GM20431 (cell line): ENCODE measurements at regions not wholly inside any gene's neighbourhood (a gene's known extent, or its start where the extent isn't known, plus 50 kb on each side); places are given as distances from the start of the nearest gene placed in this dataset.

Experiments
- in situ Hi-C: fragments of 300-500 bp; cut with MseI, MboI; formaldehyde crosslinking; loops from one replicate; pipeline ENCODE4 v1.15.0; 2020; ENCODE audit warnings: low sequenced_read_pairs; ENCODE audit not compliant: unreplicated experiment

DNA sequence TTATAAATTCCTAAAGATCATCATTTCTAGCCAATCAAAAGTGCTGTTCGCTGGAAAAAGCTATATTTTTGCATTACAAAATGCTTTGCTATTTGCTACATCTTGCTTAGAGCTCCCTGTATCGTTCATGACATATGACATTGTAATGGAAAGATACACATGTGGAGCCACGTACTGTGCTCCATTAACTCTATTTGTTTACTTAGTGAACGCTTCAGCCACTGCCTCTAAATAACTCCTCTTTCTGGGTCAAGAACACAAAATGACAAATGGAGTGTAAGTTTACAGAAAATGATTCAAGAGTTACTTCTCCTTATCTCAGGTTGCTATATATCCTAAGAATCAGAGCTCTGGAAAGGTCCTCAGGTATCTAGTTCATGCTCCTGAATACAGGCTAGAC lies 329.1 kb upstream of the SMIM31 start:
- in situ Hi-C loops = no loop called here

DNA sequence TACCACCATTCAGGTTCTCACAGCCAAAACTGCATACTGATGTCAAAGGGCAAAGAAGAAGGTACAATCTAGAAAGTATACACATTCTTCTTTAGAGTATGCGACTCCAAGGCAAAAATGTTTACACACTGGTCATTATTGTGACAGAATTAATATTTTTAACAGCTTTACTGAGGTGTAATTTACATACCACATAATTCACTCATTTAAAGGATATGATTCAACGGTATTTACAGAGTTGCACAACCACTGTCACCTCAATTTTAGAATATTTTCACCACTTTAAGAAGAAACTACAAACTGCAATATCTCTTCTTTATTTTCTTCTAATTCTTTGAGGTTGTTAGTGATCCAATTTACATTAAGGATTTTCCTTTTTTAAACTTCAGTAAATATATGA lies 325.4 kb upstream of the SMIM31 start:
- in situ Hi-C loops = no loop called here

DNA sequence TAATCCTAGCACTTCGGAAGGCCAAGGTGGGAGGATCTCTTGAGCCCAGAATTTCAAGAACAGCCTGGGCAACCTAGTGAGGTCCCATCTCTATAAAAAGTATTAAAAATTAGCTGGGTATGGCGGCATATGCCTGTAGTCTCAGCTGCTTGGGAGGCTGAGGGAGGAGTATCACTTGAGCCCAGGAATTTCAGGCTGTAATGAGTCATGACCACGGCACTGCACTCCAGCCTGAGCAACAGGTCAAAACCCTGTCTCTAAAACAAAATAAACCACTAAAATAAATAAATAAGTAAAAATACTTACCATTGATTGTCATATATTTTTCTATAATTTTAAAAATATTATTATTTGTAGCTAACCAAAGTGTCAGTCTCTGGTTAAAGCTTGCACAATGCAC lies 315.6 kb upstream of the SMIM31 start:
- in situ Hi-C loops = no loop called here

DNA sequence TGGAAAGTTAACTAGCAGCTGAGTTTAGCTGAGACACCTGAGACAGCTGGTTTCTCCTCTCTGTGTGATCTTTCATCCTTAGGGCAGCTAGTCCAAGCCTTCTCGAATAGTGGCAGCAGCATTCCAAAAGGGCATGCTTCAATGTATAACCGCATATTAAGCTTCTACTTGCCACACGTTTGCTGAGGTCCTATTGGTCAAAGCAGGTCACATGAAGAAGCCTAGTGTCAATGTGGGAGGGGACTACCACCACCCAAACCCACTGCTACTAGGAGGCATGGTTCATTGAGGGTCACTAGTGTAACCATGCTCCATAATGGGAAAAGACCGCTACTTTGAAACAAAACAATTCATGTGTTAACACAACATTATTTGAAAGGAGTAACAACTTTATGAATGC lies 314.9 kb upstream of the SMIM31 start:
- in situ Hi-C loops = no loop called here

DNA sequence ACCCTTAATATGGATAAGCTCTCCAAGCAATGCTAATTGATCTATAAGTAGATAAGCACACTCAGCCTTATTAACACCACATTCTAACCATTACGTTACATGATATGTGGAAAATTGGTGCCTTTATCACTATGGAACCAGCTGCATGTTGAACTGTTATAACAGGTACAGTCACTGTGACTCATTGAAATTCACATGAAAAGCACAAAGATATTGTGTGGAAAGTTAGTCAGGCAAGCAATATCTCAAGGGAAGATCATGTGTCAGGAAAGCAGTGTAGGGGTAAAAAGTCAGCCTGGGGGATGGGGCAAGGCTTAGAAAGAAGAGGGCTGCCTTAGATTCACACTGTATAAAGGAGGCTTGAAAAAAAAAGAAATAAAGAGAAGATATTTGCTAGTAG lies 313.7 kb upstream of the SMIM31 start:
- in situ Hi-C loops = no loop called here

DNA sequence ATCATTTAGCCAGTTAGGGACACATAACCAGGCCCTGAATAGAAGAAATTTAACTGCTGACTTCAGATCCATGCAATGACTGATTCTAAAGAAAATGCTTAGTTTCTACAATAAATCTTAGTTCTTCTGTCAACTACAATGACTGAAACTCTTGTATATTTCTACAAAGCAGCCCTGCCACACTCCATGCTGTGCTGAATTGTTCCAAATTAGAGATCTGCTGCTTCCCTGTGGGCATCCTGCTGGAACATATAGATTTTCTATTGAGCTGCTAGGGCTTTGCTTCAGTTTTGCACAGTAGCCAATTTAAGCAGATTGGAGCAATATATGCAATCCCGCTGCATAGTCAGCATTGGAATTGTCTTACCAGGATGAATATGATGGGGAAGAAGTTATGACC lies 312.8 kb upstream of the SMIM31 start:
- in situ Hi-C loops = no loop called here

DNA sequence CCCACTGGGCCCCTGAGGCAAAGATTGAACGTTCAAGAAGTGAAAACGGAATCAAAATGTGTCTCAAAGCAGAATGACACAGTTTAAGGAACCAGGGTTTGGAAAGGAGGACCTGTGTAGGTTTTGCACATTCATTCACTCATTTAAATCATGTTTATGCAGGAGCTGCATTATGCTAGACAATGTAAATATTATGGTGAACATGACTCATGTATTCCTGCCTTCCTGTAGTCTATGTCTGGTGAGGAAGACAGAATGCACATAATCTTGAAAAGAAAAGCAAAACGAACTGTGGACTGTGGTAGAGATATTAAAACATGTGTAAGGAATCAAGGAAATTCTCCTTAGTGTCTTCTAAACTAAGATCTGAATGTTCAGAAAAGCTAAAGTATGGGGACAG lies 311.8 kb upstream of the SMIM31 start:
- in situ Hi-C loops = no loop called here

DNA sequence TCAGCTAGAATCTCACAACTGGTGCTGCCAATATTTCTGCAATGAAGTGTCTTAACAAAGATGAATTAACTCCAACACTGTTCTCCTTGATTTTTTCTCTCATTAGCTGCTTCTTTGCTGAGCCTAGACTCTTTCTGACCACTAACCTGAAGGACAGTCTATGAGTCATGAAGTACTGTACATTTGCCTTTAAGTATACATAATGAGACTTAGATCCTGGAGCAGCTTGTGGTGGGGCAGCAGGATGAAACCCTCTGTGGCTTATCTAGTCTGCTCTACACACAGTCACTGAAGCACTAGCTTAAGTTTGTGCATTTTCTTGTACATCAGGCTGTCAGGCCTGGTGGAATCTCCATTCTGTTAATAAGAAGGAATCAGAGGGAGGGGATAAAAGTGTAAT lies 307.4 kb upstream of the SMIM31 start:
- in situ Hi-C loops = no loop called here

DNA sequence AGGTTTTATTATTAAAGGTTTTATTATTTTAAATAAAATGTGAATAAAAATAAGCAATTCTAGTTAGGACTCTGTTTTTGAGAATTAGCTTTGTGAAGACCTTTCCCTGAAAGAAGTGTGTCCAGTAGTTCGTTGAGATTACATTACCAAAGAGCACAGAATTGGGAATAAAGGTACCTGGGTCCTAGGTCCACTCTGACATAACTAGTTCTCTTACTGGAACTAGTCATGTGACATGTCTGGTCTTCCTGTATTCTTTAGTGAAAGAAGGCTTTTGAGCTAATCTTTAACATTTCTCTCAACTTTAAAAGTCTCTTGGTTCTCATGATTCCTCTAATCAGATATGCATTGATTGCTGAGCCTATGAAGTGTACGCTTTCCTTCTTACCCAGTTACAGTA lies 292.0 kb upstream of the SMIM31 start:
- in situ Hi-C loops = no loop called here

DNA sequence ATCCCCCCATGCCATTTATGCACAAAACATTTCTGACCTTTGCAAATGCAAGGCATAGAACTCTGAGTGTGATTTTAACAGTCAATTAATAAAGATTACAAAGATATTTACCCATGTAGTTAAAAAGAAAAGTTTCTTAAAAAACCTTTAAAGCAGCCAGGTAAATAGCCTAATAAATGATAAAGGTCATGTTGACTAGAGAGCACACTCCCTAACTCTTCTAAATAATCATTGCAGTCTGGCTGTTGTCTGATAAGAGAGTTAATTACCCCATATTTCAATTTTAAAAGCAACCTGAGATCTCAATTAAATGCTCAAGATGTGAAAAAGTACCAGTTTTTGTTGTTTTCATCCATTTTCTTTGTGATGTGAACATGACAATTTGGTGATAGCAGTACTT lies 291.5 kb upstream of the SMIM31 start:
- in situ Hi-C loops = no loop called here

DNA sequence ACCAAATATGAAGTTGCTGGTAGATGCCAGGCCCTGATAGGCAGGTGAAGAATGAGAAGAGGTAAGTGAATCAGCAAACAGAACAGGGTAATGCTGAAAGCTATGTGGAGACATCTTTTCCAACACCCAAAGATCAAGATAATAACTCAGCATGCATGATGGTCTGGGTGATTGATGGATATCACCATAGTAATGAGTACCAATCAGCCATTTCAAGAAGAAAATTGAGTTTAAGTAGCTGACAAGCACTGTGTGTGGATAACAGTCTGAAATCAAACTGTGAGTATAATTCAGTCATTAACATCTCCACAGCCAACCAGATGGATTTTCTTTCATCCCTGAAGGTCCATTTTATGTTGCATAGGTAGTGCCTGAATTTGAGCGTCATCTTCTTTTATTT lies 289.6 kb upstream of the SMIM31 start:
- in situ Hi-C loops = no loop called here

DNA sequence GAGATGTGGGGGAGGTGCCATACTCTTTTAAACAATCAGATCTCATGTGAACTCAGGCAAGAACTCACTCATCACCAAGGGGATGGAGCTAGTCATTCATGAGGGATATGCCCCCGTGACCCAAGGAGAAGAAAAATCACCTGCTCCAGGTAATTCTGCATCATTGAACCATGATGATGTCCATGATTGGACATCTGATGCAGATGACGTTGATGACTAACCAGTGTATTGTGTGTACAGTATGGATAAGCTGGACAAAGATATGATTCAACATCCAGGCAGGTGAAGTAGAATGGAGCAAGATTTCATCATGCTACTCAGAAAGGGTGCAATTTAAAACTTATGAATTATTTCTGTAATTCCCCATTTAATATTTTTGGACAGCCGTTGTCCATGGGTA lies 286.4 kb upstream of the SMIM31 start:
- in situ Hi-C loops = no loop called here

DNA sequence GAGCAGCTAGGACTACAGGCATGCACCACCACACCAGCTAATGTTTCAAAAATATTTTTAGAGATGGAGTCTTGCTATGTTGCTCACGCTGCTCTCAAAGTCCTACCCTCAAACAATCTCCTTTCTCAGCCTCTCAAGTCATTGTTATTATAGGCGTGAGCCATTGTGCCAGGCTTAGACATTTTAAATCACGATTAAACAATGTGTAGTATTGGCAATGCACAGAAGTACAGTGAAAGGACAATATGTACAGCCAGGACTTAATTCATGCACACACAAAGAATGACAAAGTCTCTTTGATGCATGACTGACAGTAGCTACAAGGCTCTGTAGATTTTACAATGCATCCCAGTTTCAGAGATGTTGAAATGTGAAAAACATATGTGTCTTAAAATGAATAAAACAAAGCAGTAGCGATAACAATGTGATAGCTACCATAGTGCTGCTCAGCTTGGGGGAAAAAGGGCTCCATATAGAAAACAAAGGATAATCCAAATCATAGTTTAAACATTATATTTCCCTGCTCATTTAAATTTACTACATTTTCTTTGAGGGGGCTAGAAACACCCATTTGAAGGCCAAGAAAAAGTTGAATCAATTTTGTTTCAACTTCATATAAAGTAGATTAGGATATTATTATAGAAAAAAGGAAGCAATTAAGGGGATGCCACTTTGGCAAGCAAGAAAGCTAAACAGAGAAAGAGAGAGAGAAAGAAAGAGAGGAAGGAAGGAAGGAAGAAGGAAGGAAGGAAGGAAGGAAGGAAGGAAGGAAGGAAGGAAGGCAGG lies 272.4 kb upstream of the SMIM31 start:
- in situ Hi-C loops = no loop called here

DNA sequence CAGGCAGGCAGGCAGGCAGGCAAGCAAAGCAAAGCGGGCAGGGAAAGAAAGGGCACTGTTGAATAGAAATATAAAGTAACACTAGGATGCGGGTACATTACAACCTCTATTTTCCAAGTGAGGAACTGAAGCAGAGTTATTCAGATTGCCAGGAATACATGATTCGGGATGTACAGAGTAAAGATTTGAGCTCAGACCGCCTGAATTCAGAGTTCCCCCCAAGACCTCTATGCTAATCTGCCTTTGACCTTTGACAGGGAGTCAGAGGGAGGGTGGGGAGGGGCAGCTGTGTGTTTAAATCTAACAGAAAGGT lies 271.9 kb upstream of the SMIM31 start:
- in situ Hi-C loops = no loop called here

DNA sequence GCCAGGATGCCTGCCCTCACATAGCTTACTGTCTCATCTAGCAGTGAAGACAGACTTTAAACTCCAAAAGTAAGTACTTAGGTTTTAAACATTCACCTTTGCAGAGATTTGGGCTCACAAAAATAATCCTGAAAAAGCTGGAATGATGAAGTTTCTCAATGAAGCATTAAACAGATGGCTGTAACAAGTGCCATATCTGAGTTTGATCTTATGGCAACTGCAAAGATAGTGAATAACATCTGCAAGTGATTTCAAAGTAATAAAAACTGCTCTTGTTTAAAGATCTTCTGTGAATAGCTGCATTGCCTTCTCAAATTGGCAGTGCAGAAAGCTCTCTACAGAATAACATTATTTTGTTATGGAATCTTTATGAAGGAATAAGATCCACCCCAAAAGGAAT lies 271.2 kb upstream of the SMIM31 start:
- in situ Hi-C loops = no loop called here

DNA sequence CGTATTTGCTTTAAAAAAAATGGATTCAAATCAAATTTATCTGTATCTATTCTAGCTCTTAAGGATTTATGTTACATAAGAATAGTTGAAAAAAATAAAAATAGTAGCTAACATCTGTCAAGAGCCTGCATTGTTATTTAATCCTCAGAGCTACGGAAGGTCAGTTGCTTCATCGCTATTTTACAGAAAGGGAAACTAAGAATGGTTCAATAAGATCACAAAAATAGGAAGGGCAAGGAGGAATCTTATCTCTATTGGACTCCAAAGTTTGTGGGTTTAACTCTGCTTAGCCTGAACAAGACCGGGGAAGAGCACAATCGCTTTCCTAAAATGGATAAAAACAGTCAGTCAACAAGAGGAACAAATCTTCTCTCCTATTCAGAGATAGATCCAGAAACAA lies 270.2 kb upstream of the SMIM31 start:
- in situ Hi-C loops = no loop called here

DNA sequence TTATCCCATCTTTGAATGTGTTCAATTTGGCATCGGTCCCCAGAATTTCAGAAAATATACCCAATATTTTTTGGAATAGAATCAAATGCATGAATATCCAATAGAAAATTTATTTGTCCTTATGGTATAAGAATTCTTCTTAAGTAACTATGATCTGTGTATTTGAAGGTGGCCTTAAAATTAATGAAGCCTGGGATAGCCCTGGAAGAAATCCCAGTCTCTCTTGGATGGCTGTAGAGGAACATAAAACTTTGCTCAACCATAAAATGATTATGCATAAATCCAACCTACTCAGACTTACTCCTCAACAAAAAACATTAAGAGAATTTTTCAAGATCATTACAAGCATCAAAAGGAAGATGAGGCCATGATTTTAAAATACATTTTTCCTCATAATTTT lies 269.4 kb upstream of the SMIM31 start:
- in situ Hi-C loops = no loop called here

DNA sequence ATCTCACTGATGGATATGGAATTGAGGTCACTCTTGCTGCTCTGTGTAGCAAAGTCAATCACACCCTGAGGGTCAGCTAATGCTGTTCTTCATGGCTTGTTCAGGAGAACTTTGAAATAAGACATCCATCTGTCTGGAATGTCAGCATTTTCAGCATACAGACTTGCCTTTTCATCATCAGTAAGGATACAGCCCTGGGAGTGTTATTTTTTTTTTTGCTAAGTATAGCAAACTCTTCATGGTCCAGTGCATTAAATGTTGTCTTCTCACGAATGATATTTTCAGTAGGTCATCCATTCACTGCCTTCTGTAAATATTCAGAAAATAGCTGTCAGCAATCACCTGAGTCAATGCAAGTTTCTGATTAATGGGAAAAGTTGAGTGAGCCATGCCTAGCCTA lies 268.8 kb upstream of the SMIM31 start:
- in situ Hi-C loops = no loop called here

DNA sequence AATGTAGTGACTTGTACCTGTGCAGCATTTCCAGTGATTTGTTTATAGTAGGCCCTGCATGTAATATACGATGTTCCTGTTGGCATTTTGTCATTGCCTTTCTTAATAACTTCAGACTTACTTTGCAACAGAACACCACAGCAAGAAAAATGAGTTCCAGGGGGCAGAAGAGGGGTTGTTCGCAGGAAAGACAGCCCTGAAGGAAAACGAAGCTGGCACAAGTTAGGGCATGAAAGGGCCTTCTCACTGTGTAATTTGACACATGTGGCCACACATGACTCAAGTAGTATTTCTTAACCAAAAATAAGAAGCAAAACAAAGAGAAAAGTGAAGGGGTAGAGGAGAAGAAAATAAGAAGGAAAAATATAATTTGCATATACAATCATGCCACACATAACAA lies 265.8 kb upstream of the SMIM31 start:
- in situ Hi-C loops = no loop called here

DNA sequence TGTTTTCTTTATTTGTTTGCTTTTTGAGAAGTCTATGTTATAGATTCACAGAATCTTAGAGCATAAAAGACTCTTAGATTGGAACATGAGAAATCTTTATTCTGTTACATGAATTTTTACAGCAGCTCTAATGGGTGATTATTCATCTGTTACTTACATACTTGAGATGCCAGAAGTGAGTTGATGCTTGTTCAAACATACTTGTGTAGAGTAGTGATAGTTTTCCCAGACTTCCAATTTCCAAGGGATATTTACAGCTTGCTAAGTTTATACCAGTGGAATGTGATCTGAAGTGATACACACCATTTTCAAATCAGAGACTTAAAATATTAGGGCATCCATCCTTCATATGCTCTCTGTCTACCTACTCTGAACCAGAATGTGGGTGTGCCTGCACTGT lies 252.9 kb upstream of the SMIM31 start:
- in situ Hi-C loops = no loop called here

DNA sequence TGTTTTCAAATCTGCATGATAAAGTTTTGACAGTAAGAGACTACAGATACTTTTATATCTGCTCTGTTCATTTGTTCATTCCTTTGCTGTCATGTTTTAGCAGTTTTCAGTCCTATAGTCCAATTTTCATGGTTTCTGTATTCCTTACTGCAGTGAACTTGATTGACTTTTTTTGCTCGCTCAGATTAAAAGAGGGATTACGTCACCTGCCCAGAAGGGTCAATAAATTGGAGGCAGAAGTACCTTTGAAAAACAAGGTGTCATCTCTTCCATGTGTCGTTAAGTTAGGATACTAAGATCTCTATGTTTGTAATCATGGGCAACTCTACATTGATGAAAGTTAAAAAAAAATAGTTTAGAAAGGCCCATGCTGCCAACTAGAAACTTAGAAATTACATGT lies 250.1 kb upstream of the SMIM31 start:
- in situ Hi-C loops = no loop called here

DNA sequence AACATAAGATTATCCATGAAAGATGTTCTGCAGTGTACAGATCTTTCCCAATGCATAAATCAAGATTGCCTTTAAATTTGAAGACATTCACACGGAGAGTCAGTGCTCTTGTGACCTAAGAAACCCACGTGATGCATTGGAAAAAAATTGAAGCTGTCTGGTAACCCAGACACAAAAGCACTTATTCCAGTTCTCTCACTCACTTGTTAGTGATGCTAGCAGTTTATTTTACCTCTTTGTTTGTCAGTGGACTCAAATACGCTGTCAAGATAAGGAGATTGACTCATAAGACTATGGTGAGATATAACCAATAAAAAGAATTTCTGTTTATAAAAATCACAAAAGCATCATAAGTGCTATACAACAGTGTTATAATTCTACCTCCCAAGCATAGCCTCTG lies 245.8 kb upstream of the SMIM31 start:
- in situ Hi-C loops = no loop called here

DNA sequence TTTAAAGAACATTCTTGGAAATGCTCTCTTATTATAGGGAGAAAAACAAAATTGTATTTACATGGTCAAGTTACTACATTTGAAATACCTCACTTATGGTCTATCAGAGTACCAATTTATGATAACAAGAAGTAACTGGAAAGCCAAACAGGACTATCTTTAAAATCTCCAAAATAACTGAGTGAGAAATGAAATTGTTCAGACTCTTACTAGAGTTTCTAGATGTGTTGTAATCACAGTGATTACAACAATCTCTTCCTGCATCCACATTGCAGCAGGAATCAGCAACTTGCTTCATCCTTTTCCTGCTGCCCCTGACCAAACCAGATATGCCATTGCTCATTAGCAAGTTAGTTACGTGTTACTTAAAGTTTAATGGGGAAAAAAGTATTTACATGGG lies 245.2 kb upstream of the SMIM31 start:
- in situ Hi-C loops = no loop called here
